Esophagus (tissue), 2 donors: ENCODE measurements at regions not wholly inside any gene's neighbourhood (a gene's known extent, or its start where the extent isn't known, plus 50 kb on each side); places are given as distances from the start of the nearest gene placed in this dataset.

ENCODE experiments used
- H3K27ac ChIP-seq, 2 donors: one replicate each; pipeline ENCODE4 v1.5.1; 2013; ENCODE audit warnings: low read depth in 2 of 2, mild to moderate bottlenecking in 2 of 2, inconsistent platforms in 1 of 2, low read length in 1 of 2, moderate library complexity in 1 of 2
- H3K27me3 ChIP-seq, 2 donors: one replicate each; pipeline ENCODE4 v1.6.1; 2013; ENCODE audit warnings: low read length in 2 of 2, control low read depth in 1 of 2, mild to moderate bottlenecking in 1 of 2; ENCODE audit not compliant: insufficient read depth in 2 of 2, control insufficient read depth in 1 of 2
- H3K36me3 ChIP-seq, 2 donors: one replicate each; pipeline ENCODE4 v1.6.1; 2013; ENCODE audit warnings: low read length in 1 of 2; ENCODE audit not compliant: control insufficient read depth in 2 of 2, insufficient read depth in 2 of 2
- H3K4me1 ChIP-seq, 2 donors: one replicate each; pipeline ENCODE4 v1.6.1; 2013; ENCODE audit warnings: low read length in 1 of 2; ENCODE audit not compliant: control insufficient read depth in 2 of 2, insufficient read depth in 2 of 2
- H3K4me3 ChIP-seq, 2 donors: one replicate each; pipeline ENCODE4 v1.5.1; 2013; ENCODE audit warnings: low read length in 2 of 2, mild to moderate bottlenecking in 2 of 2, low read depth in 1 of 2, moderate library complexity in 1 of 2
- H3K9me3 ChIP-seq, 2 donors: one replicate each; pipeline ENCODE4 v1.6.1; 2013; ENCODE audit warnings: mild to moderate bottlenecking in 2 of 2, low read depth in 1 of 2, low read length in 1 of 2, moderate library complexity in 1 of 2; ENCODE audit not compliant: control insufficient read depth in 2 of 2, insufficient read depth in 1 of 2
- WGBS, 2 donors: extraction: QIAGEN DNeasy Blood & Tissue Kit; methylation state at CpG; one replicate each; pipeline ENCODE4 v1.1.7; 2013; 5-methylcytosine and 5-hydroxymethylcytosine counted together
- donor health status: healthy with polysubstance abuse.
- donor health status: Bipolar disorder and iron deficiency.

DNA sequence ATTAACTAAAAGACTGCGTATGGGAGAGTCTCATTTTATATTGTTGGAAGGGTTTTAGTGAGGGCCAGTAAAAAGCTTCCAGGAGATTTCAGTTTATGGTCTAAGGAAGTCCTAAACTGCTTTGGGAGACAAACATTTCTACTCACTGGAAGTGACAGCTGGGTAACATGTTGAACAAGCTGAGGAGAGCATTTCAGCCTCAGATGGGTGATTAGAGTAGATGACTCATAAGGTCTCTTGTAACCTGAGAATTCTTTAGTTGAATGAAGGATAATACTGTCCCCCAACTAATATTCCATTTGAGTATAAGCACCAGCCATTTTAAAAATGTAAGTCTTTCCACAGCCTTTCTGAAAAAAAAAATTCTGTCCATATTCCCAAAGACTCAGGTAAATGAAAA lies 218.0 kb upstream of the C9orf72 start:
- H3K36me3 ChIP-seq, result no peaks in the 10 kb centered on the region
- 87 to 95% methylated on average over 1 of the region's 1 CpG for WGBS, 2 donors
- H3K4me3 ChIP-seq, result no peak overlapping the region
- no peaks in the 10 kb centered on the region for H3K27me3 ChIP-seq
- no peak overlapping the region for H3K27ac ChIP-seq
- no peaks in the 10 kb centered on the region for H3K4me1 ChIP-seq
- H3K9me3 ChIP-seq, result no peaks in the 10 kb centered on the region

DNA sequence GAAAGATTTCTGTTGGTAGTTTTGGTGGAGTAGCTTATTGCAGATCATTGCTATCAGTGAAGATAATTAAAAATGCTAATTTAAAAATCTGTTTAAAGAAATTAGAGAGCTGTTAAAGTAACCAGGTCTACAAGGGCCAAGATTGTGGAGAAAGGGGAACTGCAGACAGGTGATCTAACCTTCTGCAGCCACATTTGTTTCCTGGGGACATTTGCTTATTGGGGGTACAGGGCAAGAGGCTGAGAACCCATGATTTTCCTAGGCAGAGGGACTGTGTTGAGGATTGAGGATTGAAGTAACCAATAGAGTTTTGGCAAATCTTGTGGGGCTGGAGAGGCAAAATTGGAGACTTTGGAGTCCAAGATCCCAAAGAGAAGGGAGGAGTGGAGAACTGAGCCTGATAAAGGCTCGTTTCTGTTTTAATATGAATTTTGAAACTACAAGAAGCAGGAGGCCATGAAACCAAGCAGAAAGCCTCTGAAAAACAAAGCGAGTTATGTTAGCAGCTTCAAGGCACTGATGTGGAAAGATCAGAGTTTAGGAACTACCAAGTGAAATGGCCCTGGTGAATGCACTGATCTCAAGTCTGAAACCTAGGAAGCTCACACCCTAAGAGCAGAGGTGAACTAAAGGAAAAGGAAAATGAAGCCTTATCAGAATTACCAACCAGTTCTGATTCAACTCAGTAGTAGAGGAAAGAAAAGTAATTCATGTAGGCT lies 219.8 kb upstream of the C9orf72 start:
- 64% methylated on average over 2 of the region's 2 CpGs for whole genome bisulfite sequencing, 2 donors
- Histone ChIP-seq H3K4me3 (no peak overlapping the region), H3K36me3 (no peaks in the 10 kb centered on the region), H3K4me1 (no peaks in the 10 kb centered on the region), H3K27ac (no peak overlapping the region), H3K27me3 (no peaks in the 10 kb centered on the region), H3K9me3 (no peaks in the 10 kb centered on the region)

DNA sequence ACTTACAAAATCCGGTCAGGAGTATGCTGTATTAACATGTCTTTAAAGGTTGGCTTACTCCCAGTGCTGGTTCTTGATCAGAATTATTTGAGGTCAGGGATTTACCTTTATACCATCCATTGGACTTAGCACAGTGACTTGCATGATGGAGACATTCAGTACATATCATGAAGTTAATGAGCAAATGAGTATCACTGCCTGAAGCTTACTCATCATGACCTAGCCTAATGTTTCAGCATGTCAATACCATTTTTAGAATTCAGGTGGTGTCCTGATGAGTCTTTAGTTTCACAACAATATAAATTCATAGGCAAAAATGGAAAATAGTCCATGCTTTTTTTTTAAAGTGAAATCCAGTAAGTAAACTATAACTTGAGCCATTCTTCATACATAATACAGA lies 226.0 kb upstream of the C9orf72 start:
- Histone ChIP-seq H3K4me1 (no peaks in the 10 kb centered on the region), H3K36me3 (no peaks in the 10 kb centered on the region), H3K4me3 (no peak overlapping the region), H3K9me3 (no peaks in the 10 kb centered on the region), H3K27me3 (no peaks in the 10 kb centered on the region), H3K27ac (no peak overlapping the region)
- WGBS, 2 donors, result 66 to 73% methylated on average over 1 of the region's 1 CpG

DNA sequence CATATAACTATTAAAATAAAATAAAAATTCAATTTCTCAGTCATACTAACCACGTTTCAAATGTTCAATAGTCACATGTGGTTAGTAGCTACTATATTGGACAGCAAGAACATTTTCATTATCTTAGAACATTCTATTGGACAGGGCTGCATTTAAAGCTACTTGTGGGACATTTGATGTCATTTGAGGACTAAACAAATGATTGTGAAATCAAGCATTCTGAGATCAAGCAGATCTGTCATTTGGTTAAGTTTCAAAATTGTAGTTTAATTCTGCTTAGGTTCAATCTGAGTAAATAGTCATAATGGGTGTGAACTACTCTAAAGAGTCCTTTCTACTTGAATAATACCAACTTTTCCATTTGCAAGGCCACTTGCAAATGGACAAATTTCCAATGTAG lies 226.9 kb upstream of the C9orf72 start:
- no peaks in the 10 kb centered on the region for H3K27me3 ChIP-seq
- no peaks in the 10 kb centered on the region for H3K9me3 ChIP-seq
- WGBS, 2 donors, result 20 to 28% methylated on average over 1 of the region's 1 CpG
- H3K4me3 ChIP-seq, result no peak overlapping the region
- no peak overlapping the region for H3K27ac ChIP-seq
- no peaks in the 10 kb centered on the region for H3K36me3 ChIP-seq
- no peaks in the 10 kb centered on the region for H3K4me1 ChIP-seq

DNA sequence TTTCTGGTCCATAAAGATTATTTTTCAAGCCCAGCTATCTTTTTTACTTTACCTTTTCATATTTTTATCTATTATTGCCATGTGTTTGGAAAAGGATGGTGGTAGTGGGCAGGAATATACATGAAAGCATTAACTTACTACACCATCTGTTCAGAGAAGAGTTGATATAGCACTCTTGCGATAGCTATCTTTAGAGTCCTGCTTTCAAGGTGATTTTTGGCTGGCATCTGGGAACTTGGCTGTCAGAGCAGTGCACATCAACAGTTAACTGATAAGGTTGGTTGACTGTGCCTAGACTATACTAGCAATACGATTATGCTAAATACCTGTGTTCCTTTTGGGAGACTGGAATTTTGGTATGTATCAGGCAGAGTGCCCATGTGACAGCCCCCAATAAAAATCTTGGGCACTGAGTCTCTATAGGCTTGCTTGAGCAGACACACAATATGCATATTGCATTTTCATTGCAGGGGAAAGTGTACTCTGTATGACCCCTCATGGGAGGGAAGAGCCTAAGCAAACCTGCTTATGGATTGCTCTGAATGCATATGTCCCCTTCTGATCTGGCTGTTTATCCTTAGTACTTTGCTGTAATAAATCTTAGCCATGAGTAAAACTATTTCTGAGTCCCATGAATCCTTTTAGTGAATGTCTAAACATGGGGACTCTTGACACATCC lies 227.6 kb upstream of the C9orf72 start:
- H3K36me3 ChIP-seq, result no peaks in the 10 kb centered on the region
- WGBS, 2 donors, result 72 to 84% methylated on average over 2 of the region's 2 CpGs
- no peak overlapping the region for H3K4me3 ChIP-seq
- no peaks in the 10 kb centered on the region for H3K27me3 ChIP-seq
- H3K27ac ChIP-seq, result no peak overlapping the region
- no peaks in the 10 kb centered on the region for H3K4me1 ChIP-seq
- H3K9me3 ChIP-seq, result no peaks in the 10 kb centered on the region

DNA sequence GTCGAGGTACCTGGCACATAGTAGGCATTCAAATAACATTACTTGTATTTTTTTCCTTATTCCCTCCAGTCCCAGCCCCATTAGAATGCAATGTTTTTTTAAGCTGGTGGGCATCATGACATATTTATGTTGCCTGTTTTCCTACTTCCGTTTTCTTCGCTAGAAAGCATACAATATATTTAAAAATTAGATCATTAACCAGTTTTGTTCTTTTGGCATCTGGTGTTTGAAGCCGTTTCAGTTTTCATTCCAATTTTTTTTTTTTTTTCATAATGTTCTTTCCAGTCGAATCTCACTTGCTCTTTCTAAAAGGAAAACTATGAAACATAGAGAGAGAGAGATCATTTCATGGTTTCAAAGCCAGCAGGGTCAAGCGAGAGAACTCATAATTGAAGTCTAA lies 228.3 kb upstream of the C9orf72 start:
- Histone ChIP-seq H3K27ac (no peak overlapping the region), H3K4me1 (no peaks in the 10 kb centered on the region), H3K27me3 (no peaks in the 10 kb centered on the region), H3K9me3 (no peaks in the 10 kb centered on the region), H3K4me3 (no peak overlapping the region), H3K36me3 (no peaks in the 10 kb centered on the region)
- WGBS, 2 donors, result 63 to 70% methylated on average over 6 of the region's 6 CpGs

DNA sequence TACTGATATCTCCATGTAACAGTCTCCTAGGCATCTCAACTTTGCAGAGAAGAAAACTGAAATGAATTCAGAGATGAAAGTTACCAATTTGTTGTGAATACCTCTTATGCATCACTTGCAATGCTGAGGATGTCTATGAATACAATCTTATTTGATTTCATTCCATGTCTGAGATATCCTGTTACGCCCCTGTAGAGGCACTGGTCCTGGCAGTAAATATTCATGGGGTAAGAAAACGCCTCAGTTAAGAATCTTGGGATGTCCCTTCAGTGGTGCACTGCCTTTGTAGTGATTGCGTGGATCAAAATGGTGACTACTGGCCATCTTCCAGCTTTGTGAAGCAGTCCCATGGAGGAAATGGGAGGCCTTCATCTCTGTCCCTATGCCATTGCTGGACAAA lies 229.1 kb upstream of the C9orf72 start:
- WGBS, 2 donors, result 75 to 85% methylated on average over 3 of the region's 3 CpGs
- no peak overlapping the region for H3K27ac ChIP-seq
- no peaks in the 10 kb centered on the region for H3K4me1 ChIP-seq
- no peaks in the 10 kb centered on the region for H3K36me3 ChIP-seq
- H3K4me3 ChIP-seq, result no peak overlapping the region
- H3K9me3 ChIP-seq, result no peaks in the 10 kb centered on the region
- H3K27me3 ChIP-seq, result no peaks in the 10 kb centered on the region

DNA sequence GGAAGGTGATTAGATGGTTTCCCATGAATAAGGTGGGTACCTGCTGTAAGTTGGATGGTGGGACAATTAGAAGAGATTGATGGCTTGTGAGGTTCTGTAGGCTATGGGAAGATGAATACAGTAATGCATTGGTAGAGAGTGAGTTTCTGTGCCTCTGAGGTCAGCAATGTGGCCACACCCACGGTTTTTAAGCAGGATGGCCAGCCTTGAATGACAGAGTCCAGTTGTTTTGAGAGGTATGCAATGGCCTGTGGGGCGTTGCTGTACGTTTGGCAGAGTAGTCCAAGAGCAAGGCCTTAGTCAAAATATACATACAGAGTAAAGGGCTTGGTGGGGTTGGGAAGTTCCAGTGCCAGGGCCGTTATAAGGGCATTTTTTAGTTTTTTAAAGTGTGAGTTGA lies 235.6 kb upstream of the C9orf72 start:
- Histone ChIP-seq H3K36me3 (no peaks in the 10 kb centered on the region), H3K9me3 (no peaks in the 10 kb centered on the region), H3K27ac (no peak overlapping the region), H3K4me3 (no peak overlapping the region), H3K4me1 (no peaks in the 10 kb centered on the region), H3K27me3 (no peaks in the 10 kb centered on the region)
- 66 to 67% methylated on average over 4 of the region's 4 CpGs for WGBS, 2 donors

DNA sequence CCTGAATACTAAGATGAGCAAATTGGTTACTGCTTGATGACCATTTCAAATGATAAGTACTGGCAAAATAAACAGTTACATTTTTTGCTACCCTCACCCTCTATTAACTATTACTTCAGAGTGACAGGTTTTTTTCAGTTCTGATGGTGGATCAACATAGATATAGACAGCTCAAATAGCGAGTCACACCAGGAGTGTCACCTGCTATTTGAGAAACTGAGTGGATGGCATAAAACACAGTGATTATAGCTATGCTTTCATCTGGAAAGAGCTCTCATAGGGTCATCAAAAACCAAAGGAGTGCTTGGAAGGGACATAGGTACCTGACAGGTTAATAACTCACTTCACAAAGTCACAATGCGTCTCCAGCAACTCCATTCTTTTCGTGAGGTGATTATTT lies 244.5 kb upstream of the C9orf72 start:
- Histone ChIP-seq H3K27ac (no peak overlapping the region), H3K36me3 (no peaks in the 10 kb centered on the region), H3K9me3 (no peaks in the 10 kb centered on the region), H3K4me1 (no peaks in the 10 kb centered on the region), H3K27me3 (no peaks in the 10 kb centered on the region), H3K4me3 (no peak overlapping the region)
- 66 to 80% methylated on average over 3 of the region's 3 CpGs for WGBS, 2 donors

DNA sequence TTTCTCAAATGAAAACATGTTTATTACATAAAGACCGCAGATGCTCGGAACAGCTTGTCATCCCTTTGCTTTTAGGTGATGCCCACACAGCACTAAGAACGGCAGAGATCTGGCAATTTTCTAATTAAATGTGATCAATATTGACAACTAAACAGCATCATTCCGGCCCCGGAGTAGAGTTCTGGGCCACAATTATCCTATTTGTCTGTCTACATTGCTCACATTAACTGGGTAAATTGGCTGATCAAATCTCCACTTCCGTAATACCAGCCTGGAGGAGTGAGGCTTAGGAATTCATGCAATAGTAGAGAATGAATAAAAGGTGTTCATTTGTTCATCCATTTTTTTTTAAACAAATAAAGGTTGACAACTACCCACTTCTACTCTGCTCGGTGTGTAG lies 245.1 kb upstream of the C9orf72 start:
- H3K4me3 ChIP-seq, result no peak overlapping the region
- 85 to 87% methylated on average over 7 of the region's 7 CpGs for WGBS, 2 donors
- no peaks in the 10 kb centered on the region for H3K4me1 ChIP-seq
- no peaks in the 10 kb centered on the region for H3K9me3 ChIP-seq
- no peaks in the 10 kb centered on the region for H3K36me3 ChIP-seq
- H3K27me3 ChIP-seq, result no peaks in the 10 kb centered on the region
- no peak overlapping the region for H3K27ac ChIP-seq
